HL-60 (cell line): ENCODE measurements at regions not wholly inside any gene's neighbourhood (a gene's known extent, or its start where the extent isn't known, plus 50 kb on each side); places are given as distances from the start of the nearest gene placed in this dataset.

Experiments
- DNase-seq, 2 experiments: peaks; one replicate each; pipeline ENCODE4 v3.0.0-alpha.2; 2010 to 2020; ENCODE audit warnings: low read depth in 1 of 2, low spot score in 1 of 2
- H3K27ac ChIP-seq: fragments of 250-450 bp; sonication (Bioruptor Pico); replicated peaks from 2 replicates; pipeline ENCODE4 v1.5.1; 2020; ENCODE audit warnings: mild to moderate bottlenecking, moderate library complexity
- H3K27me3 ChIP-seq: fragments of 250-450 bp; sonication (Bioruptor Pico); 2 replicates; pipeline ENCODE4 v1.5.1; 2021; ENCODE audit warnings: mild to moderate bottlenecking, moderate library complexity; ENCODE audit not compliant: insufficient read depth, poor library complexity, severe bottlenecking
- H3K4me3 ChIP-seq: replicated peaks from 2 replicates; pipeline ENCODE4 v1.5.1; 2011; ENCODE audit warnings: mild to moderate bottlenecking, control low read depth, low read length; ENCODE audit not compliant: insufficient read depth
- GABPA ChIP-seq: IDR thresholded peaks from 2 replicates; pipeline ENCODE4 v1.6.1; 2012; ENCODE audit warnings: low read depth
- POLR2AphosphoS5 ChIP-seq: IDR thresholded peaks from 2 replicates; pipeline ENCODE4 v1.6.1; 2012; ENCODE audit warnings: low read depth
- SPI1 ChIP-seq: IDR thresholded peaks from 2 replicates; pipeline ENCODE4 v1.6.1; 2012; ENCODE audit warnings: low read depth, mild to moderate bottlenecking, borderline replicate concordance
- TF ChIP-seq, protein P1 (sequence below): IDR thresholded peaks from 2 replicates; pipeline ENCODE4 v1.6.1; 2012; ENCODE audit warnings: low read depth; ENCODE audit not compliant: insufficient replicate concordance
- TF ChIP-seq, protein P2 (sequence below): IDR thresholded peaks from one replicate; pipeline ENCODE4 v1.5.1; 2011; ENCODE audit warnings: low read length, control low read depth, inconsistent platforms; ENCODE audit not compliant: insufficient read depth

DNA sequence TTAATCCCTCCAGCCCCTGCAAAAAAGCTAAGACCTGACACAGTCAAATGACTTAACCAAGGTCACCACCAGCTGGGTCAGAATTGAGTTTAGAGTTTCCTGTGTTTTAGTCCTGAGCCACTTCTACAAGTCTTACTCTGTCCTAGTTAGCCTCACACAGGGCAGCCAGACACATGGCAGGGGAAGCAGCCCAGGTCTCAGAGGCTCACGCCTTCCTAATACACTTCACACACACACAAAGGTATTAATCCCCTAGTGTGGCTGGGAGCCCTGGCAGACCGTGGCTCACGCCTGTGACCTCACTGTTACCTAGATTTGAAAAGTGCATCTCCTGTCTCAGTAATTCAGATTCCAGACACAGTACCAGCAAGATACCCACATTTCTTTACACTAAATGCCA, 77.4 kb upstream of the WWC1 start:
- Histone ChIP-seq H3K27ac (no peak overlapping the region), H3K4me3 (no peak overlapping the region), H3K27me3 (no peaks in the 10 kb centered on the region)
- DNase-seq: no peak
- TF ChIP-seq, protein P1, sequence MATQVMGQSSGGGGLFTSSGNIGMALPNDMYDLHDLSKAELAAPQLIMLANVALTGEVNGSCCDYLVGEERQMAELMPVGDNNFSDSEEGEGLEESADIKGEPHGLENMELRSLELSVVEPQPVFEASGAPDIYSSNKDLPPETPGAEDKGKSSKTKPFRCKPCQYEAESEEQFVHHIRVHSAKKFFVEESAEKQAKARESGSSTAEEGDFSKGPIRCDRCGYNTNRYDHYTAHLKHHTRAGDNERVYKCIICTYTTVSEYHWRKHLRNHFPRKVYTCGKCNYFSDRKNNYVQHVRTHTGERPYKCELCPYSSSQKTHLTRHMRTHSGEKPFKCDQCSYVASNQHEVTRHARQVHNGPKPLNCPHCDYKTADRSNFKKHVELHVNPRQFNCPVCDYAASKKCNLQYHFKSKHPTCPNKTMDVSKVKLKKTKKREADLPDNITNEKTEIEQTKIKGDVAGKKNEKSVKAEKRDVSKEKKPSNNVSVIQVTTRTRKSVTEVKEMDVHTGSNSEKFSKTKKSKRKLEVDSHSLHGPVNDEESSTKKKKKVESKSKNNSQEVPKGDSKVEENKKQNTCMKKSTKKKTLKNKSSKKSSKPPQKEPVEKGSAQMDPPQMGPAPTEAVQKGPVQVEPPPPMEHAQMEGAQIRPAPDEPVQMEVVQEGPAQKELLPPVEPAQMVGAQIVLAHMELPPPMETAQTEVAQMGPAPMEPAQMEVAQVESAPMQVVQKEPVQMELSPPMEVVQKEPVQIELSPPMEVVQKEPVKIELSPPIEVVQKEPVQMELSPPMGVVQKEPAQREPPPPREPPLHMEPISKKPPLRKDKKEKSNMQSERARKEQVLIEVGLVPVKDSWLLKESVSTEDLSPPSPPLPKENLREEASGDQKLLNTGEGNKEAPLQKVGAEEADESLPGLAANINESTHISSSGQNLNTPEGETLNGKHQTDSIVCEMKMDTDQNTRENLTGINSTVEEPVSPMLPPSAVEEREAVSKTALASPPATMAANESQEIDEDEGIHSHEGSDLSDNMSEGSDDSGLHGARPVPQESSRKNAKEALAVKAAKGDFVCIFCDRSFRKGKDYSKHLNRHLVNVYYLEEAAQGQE: no peak
- TF ChIP-seq GABPA (no peak), SPI1 (no peak), POLR2AphosphoS5 (no peak)
- TF ChIP-seq, protein P2, sequence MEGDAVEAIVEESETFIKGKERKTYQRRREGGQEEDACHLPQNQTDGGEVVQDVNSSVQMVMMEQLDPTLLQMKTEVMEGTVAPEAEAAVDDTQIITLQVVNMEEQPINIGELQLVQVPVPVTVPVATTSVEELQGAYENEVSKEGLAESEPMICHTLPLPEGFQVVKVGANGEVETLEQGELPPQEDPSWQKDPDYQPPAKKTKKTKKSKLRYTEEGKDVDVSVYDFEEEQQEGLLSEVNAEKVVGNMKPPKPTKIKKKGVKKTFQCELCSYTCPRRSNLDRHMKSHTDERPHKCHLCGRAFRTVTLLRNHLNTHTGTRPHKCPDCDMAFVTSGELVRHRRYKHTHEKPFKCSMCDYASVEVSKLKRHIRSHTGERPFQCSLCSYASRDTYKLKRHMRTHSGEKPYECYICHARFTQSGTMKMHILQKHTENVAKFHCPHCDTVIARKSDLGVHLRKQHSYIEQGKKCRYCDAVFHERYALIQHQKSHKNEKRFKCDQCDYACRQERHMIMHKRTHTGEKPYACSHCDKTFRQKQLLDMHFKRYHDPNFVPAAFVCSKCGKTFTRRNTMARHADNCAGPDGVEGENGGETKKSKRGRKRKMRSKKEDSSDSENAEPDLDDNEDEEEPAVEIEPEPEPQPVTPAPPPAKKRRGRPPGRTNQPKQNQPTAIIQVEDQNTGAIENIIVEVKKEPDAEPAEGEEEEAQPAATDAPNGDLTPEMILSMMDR: no peak

DNA sequence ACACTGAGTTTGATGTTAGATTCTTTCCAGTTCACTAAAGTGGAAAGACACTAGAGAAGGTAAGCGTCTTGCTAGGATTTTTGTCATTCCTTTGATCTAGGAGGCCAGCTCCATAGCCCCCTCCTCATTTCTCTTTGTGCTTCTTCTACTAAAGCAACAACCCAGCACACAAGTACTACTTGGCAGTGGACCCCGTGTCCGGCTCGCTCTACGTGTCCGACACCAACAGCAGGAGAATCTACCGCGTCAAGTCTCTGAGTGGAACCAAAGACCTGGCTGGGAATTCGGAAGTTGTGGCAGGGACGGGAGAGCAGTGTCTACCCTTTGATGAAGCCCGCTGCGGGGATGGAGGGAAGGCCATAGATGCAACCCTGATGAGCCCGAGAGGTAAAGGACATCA, 76.6 kb upstream of the WWC1 start:
- no peak for TF ChIP-seq POLR2AphosphoS5
- TF ChIP-seq, protein P2: no peak
- TF ChIP-seq, protein P1: no peak
- no peak for TF ChIP-seq GABPA
- no peak for TF ChIP-seq SPI1
- no peak for DNase-seq
- H3K27me3 ChIP-seq: no peaks in the 10 kb centered on the region
- H3K27ac ChIP-seq: no peak overlapping the region
- no peak overlapping the region for H3K4me3 ChIP-seq

DNA sequence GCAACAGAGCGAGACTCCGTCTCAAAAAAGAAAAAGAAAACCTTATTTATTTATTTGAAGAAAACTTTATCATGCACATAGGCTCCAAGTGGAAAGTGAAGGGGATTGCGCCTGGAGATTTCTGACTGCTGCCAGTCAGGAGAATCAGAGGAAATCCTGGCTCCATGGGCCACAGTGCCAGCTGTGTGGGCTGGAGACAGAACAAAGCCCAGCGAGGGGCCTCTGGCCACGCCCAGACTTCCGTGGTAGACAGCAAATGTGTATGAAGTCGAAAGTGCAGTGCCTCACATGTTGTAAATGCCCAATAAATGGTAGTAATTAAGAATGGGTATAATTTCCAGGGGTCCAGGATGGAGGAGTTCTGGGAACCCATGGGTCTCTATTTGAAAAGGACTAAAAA, 75.8 kb upstream of the WWC1 start:
- no peak overlapping the region for H3K4me3 ChIP-seq
- H3K27me3 ChIP-seq: no peaks in the 10 kb centered on the region
- TF ChIP-seq, protein P1: no peak
- TF ChIP-seq GABPA (no peak), SPI1 (no peak), POLR2AphosphoS5 (no peak)
- TF ChIP-seq, protein P2: no peak
- no peak overlapping the region for H3K27ac ChIP-seq
- no peak for DNase-seq
